Retinal pigment epithelial cell (primary cell): ENCODE measurements at regions not wholly inside any gene's neighbourhood (a gene's known extent, or its start where the extent isn't known, plus 50 kb on each side); places are given as distances from the start of the nearest gene placed in this dataset.
"Not testable (repeated sequence)": the region's sequence is repeated elsewhere in the genome, so short reads cannot be mapped to it uniquely, and the experiment has no call there.

Experiments used
- DNase-seq: peaks from one replicate; pipeline ENCODE4 v3.0.0-alpha.2; 2010; ENCODE audit warnings: low read depth
- H3K4me3 ChIP-seq: 2 replicates; pipeline ENCODE4 v1.5.1; 2011; ENCODE audit warnings: mild to moderate bottlenecking, low read length, control low read depth, moderate library complexity
- TF ChIP-seq, protein P1 (sequence below): conservative IDR thresholded peaks from 2 replicates; pipeline ENCODE4 v1.5.1; 2011; ENCODE audit warnings: low read depth, low read length, control low read depth, inconsistent platforms

DNA sequence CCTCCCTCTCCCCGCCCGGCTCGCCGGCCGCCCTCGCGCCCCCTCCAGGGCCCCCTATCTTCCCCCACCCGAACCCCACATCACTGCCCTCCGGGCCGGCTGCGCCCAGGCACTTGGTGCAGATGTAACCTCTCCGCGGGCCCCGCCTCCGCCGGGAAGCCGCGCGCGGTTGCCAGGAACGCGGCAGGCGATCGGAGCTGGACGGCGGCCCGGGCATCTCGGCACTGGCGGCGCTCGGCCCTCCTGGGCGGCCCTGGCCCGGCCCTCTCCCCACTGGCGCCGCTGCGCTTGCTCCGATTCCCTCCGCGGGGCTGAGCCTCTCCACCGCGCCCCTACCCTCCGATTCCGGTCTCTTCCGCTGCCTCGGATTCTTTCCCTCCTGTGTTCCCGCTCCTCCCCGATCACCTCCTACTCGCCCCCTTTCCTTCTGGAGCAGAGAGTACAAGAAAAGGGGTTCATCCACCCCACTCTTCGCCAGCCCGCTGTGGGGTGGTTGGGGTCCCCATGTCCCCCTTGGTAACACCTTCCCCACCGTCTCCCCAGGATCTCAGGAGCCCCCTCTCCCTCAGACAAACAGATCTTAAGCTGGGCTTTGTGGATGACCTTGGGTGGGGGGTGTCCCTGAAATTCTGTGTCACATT, 70.6 kb downstream of the C9orf50 start:
- TF ChIP-seq, protein P1, sequence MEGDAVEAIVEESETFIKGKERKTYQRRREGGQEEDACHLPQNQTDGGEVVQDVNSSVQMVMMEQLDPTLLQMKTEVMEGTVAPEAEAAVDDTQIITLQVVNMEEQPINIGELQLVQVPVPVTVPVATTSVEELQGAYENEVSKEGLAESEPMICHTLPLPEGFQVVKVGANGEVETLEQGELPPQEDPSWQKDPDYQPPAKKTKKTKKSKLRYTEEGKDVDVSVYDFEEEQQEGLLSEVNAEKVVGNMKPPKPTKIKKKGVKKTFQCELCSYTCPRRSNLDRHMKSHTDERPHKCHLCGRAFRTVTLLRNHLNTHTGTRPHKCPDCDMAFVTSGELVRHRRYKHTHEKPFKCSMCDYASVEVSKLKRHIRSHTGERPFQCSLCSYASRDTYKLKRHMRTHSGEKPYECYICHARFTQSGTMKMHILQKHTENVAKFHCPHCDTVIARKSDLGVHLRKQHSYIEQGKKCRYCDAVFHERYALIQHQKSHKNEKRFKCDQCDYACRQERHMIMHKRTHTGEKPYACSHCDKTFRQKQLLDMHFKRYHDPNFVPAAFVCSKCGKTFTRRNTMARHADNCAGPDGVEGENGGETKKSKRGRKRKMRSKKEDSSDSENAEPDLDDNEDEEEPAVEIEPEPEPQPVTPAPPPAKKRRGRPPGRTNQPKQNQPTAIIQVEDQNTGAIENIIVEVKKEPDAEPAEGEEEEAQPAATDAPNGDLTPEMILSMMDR: no peak

DNA sequence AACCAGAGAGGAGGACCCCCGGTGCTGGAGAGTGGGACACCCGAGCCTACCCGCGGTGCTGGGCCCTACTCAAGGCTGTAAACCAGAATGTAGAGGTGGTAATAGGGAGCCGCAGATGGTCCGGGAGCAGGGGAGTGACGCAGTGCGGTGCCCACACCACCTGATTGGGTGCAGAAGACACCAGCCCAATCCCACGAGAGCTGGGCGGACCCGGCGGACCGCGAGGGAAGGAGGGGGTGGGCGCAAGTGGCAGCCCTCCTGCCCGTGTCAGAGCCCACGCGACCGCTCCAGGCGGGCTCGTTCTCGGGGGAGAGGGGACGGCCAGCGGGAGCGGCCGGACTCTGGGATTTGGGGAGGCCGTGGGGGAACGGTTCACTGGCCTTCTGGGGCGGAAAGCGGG, 71.2 kb downstream of the C9orf50 start:
- peak overlapping the region; percentile 27 for H3K4me3 ChIP-seq
- TF ChIP-seq, protein P1: no peak
- DNase-seq: no peak

More for the DNA sequence above, 70.6 kb downstream of the C9orf50 start:
- no peak for DNase-seq
- H3K4me3 ChIP-seq: peak overlapping the region; percentile 46

DNA sequence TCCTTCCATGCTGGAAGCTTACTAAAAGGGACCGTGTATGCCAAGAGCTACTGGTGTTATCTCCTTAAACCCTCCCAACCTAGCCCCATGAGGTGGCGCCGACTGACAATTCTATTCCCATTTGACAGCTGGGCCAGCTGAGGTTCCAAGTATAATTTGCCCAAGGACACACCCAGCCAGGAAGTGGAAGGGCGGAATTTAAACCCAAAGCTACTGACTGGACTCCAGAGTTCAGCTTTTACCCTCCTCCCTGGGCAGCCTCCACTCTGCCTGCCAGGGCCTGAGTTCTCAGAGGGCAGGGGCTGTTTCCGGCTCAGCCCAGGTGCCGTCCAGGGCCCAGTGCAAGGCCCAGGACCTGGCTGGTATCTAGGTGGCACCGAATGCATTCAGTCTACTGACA, 71.8 kb downstream of the C9orf50 start:
- TF ChIP-seq, protein P1: no peak
- no peak overlapping the region for H3K4me3 ChIP-seq
- DNase-seq: no peak

DNA sequence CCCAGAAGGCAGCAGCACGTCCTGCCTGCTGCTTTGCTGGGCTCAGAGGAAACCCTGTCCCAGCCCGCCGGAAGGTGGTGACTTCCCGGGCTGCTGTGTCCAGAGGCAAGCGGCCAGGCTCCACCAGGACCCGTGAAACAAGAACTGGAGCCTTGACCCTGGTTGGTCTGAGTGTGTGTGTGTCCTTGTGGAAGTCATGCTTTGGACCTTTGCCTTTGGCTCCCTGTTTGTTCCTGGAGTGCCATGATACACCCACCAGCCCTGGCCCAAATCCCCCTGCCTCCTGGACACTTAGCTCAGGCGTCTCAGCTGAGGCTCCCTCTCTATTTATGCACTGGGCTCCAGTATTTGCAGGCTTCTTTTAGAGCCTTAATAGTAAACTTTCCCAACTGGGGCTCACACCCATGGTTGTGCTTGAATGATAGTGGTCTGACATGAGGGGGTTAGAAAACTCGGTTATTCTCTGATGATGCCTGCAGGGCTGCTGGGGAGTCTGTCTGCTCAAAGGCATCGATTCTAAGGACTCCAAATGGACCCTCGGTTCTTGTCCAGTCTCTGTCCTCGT, 72.2 kb downstream of the C9orf50 start:
- H3K4me3 ChIP-seq: no peak overlapping the region
- TF ChIP-seq, protein P1: no peak
- no peak for DNase-seq

DNA sequence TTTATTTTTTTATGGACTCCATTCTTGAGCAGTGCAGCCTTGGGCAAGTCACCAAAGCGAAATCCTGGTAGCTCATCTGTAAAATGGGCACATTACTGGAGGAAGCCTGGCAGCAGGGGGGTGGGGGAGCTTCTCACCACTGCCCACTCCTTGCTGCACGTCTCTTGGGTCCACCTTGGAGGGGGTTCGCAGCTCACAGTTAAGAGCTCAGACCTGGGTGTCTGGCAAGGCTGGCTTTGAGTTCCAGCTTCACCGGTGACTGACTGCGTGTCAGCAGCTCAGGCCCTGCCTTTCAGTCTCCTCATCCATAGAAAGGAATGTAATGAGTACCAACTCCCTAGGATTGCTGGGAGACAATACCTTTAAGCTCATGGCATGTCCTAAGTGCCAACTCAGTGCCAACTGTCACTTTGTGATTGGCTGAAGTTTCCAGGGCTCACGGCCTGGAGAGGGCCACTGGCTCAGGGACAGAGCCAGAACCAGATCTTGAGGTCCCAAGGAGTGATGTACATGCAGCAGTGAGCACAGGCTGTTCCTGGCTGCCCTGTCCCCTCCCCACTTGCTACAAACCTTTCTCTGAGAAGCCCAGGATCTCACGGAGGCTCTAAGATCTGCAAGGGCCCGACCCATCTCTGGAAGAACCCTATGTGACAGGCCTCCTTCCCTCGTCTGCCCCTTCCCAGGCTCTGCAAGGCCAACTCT, 72.9 kb downstream of the C9orf50 start:
- H3K4me3 ChIP-seq: no peak overlapping the region
- TF ChIP-seq, protein P1: no peak
- DNase-seq: no peak

DNA sequence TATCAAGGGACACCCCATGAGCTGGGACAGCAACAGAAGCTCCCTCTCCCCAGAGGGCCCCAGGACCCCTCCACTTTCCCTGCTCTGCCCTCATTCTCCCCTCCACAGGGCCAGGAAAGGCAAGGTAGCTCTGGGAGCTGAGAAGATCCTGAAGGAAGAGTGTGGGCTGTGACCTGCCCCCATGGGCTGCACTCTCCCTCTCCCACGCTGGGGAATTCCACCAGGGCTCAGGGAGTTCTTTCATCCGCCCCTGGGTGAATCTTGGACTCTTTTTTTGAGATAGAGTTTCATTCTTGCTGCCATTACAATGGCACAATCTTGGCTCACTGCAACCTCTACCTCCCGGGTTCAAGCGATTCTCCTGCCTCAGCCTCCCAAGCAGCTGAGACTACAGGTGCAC, 73.8 kb downstream of the C9orf50 start:
- no peak for DNase-seq
- TF ChIP-seq, protein P1: no peak
- no peak overlapping the region for H3K4me3 ChIP-seq

DNA sequence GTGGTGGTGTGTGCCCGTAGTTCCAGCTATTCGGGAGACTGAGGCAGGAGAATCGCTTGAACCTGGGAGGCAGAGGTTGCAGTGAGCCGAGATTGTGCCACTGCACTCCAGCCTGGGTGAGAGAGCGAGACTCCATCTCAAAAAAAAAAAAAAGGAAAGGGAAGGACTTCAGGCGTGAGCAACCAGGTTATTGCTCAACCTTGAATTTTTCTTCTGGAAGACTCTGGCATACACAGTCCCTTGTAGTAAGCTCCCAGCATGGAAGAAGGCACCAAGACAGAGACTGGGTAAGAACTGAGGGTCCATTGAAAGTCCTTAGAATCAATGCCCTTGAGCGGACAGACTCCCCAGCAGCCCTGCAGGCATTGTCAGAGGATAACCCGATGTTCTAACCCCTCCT, 75.0 kb downstream of the C9orf50 start:
- not testable (repeated sequence) for DNase-seq

More for the DNA sequence above, 75.0 kb downstream of the C9orf50 start:
- H3K4me3 ChIP-seq: not testable (repeated sequence)
